NCI-H2227 treated with DMSO at 0.1 percent for 48 hours (cell line): ENCODE measurements at regions not wholly inside any gene's neighbourhood (a gene's known extent, or its start where the extent isn't known, plus 50 kb on each side); places are given as distances from the start of the nearest gene placed in this dataset.
"Not testable (repeated sequence)": the region's sequence is repeated elsewhere in the genome, so short reads cannot be mapped to it uniquely, and the experiment has no call there.

Experiments used
- DNase-seq: peaks from one replicate; lab custom pipeline; 2025; lab: John Stamatoyannopoulos, UW

DNA sequence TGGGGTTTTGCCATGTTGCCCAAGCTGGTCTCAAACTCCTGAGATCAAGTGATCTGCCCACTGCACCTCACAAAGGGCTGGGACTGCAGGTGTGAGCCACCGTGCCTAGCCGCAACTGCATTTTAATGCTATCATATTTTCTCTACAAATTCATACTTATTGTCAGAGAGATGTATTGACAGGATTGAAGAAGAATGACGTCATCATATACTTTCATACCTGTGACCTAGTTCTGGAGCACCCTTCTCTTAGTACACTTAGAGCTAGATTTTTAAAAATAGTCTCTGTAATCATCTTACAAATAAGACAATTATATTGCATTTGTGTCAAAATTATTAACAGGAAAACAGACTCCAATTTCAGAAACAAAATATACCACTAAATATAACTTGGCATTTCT is 242.8 kb upstream of the PDZRN3 start:
- DNase-seq = no peak

DNA sequence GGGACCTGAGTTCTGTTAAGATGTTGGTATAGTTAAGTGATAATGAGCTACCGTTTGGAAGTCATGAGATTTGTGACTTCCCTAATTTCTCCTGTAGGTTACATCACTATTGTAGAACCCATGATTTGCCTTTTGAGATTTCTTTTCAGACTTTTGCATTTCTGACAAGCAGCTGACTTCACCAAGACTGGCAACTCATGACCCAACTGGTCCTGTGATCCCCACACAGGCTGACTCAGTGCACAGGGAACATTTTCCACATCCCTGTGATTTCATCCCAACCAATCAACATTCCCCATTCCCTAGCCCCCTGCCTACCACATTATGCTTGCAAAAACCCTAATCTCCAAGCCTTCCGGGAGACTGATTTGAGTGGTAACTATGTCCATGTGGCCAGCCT is 242.1 kb upstream of the PDZRN3 start:
- DNase-seq = no peak

DNA sequence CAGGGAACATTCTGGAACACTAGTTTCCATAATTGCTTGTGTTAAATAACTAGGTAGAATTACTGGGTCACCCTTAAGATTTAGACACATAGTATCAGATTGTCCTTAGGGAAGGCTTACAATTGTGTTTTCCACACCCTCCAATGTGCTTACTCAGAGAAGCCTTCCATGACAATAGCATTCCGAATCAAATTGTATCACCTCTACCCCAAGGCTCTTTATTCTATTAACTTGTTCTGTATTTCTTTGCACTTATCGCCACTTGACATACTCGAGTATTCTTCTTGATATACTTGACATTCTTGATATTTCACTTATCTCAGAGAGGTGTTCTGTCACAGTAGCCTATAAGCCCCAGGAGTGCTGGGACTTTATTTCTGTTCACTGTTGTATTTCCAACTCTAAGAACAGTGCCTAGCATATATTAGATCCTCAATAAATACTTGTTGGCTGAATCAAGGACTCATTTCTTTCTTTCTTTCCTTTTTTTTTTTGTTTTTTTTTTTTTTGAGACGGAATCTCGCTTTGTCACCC is 238.9 kb upstream of the PDZRN3 start:
- DNase-seq = no peak

DNA sequence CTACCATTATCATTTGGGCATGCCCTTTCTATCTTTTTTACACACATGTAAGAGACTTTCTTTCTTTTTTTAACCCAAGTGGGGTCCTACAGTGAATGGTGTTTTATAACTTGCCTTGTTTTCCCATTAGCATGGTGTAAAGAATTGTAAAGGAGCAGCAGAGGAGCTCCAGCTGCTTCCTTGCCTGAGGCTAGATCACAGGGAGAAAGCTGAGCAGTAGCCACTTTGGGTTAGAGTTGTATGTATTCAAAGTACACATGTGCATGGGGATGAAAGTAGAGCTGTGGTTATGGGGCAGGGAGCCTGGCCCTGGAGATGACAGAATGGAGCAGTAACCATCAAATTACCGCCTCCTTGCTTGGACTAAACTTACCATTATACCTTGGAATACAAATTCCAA is 231.1 kb upstream of the PDZRN3 start:
- no peak for DNase-seq

DNA sequence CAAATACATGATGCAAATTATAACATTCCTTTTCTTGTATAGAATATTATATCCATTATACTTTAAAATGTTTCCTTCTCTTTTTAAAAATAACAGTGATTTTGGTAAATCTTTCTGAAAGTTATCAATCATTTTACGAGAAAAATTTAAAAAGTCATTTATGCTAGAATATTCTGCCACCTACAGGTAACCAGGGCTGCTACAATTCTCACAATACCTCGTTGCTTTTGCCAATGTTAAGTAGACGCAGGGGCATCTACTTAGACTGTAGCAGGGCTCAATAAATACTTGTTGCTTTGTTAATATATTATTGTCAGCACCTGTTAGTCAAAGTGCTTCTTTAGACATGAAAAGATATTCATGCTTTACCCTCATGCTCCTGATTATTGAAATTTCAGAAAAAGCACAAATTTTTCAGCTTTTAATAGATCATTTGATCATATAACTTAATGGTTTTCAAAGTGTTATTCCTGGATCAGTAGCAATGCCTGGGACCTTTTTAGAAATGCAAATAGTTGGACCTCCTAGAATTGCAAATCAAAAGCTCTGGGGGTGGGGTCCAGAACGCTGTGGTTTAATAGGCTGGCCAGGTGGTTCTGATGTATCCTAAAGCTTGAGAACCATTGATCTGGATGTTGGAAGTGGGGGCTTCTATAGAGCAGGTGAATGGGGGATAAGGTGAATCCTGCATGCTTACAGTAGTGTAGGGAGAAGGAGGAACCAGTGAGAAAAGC is 223.6 kb upstream of the PDZRN3 start:
- DNase-seq = peak; percentile 7

DNA sequence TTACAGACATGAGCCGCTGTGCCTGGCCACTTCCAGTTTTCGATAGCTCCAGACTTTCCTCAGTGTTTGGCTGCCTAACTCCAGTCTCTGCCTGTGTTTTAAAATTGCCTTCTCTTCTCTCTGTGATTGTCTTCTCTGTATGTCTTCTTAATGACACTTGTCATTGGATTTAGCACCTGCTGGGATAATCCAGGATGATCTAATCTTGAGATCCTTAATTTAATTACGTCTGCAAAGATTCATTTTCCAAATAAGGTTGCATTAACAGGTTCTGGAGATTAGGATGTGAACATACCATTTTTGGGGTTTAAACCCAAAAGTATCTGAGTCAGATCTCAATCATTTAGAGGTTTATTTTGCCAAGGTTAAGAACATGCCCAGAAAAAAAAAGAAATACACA is 222.2 kb upstream of the PDZRN3 start:
- DNase-seq = no peak

DNA sequence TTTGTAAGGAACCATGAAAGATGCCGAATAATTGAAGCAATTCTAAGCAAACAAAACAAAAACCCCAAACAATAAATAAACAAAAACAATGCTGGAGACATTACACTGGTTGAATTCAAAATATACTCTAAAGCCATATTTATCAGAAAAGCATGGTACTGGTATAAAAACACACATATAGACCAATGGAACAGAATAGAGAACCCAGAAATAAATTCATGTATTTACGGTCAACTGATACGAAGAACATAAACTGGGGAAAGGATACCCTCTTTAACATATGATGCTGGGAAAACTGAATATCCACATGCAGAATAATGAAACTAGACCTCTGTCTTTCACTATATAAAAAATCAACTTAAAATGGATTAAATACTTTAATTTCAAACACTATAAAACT is 214.3 kb upstream of the PDZRN3 start:
- no peak for DNase-seq

DNA sequence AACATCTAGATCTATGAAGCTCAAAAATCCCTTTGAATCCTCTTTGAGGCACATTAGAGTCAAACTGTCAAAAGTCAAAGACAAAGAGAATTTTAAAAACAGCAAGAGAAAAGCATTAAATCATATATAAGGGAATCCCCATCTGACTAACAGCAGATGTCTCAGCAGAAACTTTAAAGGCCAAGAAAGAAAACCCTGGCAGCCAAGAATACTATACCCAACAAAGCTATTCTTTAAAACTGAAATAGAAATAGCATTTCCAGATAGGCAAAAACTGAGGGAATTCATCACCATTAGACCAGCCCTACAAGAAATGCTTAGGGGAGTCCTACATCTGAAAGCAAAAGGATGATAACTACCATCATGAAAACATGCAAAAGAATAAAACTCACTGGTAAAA is 211.2 kb upstream of the PDZRN3 start:
- DNase-seq = no peak

DNA sequence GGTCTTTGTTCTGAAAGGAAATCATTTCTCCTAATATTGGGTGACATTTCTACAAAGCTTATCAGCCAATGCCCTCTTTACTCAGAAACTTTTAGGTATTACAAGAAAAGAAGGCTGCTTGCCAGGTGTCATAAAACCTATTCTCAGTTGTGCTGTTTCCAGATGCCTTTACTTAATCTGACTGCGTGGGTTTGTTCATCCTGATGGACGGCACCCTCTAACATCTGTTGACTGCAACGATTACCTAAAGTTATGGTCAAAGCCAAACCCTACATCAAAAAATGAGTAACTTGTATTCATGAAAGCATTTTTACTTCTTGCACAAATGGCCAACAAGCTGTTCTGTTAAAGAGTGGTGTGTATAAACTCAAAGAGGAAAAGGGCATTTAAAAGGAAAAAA is 207.7 kb upstream of the PDZRN3 start:
- no peak for DNase-seq

DNA sequence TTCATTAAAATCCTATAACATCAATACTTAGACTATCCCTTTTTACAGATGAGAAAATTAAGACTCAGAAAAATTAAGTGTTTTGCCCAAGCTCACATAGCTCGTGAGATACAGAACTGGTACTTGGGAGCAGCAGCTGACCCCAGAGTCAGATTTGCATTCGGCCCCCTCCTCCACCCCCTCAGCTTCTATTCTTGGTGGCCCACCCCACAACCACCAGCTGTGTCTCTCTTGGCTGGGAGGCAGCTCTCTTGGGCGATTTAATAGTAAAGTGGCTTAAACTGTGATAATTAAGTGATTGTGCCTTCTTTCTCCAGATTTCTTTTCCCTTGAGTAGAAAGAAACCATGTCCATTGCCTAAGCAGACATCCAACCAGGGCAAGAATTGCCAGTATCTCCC is 203.6 kb upstream of the PDZRN3 start:
- no peak for DNase-seq

DNA sequence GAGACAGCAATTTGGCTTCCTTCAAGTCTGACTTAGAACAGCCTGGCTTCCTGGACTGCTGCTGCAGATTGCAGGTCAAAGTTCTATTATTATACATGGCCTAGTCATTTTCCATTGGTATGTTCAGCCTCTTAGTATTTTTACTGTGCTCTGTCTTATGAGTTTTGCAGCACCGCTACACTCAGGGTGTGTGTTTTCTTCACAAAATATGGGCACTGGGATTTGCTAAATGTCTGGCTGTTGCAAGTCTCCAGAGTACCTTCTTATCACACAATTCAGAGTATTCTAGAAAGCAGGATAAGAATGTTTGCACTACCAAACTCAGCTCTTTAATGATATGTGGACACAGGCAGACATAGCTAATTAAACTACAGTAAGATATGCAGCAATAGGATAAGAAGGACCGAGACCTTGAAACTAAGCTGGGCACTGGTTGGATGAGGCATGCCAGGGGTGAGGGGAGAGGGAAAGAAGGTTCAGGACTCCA is 203.0 kb upstream of the PDZRN3 start:
- no peak for DNase-seq

DNA sequence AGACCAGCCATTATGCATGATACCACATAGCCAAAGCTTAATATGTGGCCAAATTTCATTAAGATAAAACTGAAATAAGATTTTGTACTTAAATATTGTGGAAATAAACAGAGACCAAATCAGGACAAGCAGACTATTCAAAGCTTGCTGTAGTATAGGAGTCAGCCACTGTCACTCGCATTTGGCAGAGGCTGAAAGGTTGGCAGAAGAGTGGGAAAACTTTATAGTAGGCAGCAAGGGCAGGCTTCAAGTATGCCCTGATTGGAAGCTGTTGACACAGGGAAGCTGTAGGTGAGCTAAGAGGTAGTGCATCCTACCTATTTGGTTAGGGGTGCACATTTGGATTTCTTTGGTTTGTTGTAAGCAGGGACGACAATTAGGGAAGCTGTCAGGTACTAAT is 202.5 kb upstream of the PDZRN3 start:
- no peak for DNase-seq

DNA sequence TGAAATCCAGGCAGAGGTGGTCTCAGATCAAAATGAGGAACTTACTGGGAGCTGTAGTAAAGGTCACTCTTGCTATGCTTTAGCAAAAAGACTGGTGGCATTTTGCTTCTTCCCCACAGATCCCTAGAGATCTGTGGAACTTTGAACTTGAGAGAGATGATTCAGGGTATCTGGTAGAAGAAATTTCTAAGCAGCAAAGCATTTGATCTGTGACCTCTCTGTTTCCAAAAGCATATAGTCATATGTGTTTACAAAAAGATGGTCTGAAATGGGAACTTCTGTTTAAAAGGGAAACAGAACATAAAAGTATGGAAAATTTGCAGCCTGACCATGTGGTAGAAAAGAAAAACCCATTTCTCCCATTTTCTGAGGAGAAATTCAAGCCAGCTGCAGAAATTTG is 196.2 kb upstream of the PDZRN3 start:
- DNase-seq = not testable (repeated sequence)

DNA sequence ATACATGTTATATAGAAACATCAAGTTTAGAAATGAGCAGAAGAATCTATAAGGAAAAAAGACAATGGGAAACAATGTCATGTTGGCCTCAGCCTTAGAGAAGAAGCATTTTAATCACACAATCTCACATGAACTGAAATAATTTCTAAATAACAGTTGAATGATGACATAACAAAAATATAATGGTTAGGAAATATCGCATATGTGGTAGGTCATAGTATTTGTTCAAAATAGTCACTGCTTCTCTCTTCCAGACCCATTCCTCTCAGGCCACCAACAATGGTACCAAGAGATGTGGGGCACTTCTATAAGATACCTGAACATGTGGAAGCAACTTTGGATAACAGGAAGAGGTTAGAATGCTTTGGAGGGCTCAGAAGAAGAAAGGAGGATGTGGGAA is 195.7 kb upstream of the PDZRN3 start:
- DNase-seq = no peak

DNA sequence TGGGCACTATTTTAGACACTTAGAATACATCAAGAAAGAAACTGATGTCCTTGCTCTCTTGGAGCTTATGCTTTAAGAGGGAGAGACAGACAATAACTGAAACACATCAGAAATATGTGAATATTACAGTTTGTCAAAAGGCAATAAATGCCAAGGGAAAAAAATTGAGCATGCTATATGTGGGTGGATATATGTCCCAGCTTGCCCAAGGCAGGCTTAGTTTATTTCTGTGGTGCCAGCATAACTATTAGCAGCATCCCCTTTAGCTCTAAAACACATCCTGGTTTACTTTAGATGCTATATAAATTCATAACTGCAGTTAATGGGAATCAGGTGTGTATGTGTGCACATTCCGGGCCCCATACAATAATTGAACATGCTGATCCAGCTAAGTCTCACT is 191.2 kb upstream of the PDZRN3 start:
- DNase-seq = no peak

DNA sequence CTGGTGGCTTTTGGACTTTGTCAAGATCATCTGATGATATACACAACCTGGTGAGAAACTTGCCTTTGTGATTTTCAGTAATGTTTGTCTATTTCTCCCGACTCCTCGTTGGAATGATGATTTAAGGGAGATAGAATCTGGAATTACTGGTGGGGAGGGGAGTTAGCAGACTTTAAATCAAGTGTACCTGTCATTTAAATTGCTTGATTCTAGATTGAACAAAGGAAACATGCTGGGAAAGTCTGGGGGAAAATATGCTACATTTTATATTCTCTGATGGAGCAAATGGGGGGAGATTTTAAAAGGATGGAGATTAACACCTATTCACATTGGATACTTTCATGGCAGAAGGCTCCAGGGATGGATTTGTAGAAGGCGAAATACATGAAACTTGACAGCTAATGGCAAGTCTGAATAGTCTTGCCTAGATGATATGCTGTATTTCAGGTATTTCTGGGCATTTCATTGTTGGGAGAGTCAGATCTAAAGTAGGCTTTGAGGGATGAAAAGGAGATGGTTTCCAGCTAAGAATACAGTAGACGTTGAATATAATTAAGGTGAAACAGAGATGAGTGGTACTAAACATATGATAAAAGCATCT is 189.1 kb upstream of the PDZRN3 start:
- peak; percentile 77 for DNase-seq

DNA sequence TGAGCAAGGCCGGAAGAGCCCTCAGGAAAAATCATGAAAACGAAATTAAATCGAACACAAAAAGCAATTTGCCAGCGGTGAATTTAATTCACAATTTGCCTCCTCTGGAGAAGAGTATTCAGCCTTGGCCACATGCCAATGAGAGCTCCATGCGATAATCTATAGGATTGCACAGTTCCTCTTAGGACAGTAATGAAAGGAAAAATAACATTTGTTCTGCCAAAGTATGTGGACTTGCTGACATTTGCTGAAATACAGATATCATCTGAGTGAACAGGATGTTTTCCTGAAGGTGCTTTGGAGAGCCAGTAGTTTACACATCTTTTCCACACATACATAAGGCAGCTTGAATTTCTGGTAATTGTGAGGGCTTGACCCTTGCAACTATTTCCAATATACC is 188.6 kb upstream of the PDZRN3 start:
- no peak for DNase-seq

DNA sequence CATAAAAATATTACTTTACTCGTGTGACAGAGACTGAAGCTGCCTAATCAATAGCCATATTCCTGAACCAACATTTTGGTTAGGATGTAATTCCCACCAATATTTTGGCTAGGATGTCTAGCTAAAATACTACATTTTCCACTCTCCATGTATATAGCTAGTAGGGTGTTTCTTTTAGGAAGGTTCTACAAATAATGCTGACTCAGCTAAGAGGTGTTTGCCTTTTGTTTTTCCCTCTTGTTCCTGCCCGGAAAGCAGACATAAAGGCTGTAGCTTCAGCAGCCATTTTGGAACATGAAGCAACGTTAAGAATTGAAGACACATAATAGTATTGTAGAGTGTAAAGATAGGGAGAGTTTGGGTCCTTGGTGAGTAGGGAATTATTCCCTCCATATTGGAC is 187.3 kb upstream of the PDZRN3 start:
- DNase-seq = no peak

DNA sequence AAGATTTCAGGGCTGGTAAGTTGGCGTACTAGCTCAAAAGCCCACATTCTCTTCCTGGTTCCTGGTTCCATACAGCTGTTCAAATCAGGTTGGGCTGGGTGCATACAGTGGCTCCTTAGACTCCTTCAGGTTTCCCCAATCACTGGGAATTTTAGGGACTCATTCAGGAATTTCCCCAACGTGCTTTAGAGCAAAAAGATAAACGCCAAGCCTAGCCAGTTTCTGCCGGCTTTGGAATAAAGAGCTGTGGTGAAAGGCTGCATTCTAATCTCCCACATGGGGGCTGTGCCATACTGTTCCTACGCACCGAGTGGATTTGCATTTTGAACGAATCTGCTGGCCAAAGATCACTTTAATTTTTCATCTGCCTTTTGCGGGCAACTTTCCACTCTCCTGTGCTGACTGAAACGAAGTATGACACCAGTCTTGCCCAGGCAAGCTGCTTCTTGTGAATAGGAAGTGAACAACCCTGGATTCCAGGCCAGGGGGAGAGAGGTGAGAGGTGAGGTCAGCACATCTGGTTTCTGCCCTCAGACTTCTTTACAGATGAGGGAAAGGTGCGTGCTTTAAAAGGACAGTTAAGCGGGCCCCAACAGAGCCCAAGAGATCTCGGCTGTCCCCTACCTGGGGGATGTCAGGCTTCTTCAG is 184.2 kb upstream of the PDZRN3 start:
- no peak for DNase-seq

DNA sequence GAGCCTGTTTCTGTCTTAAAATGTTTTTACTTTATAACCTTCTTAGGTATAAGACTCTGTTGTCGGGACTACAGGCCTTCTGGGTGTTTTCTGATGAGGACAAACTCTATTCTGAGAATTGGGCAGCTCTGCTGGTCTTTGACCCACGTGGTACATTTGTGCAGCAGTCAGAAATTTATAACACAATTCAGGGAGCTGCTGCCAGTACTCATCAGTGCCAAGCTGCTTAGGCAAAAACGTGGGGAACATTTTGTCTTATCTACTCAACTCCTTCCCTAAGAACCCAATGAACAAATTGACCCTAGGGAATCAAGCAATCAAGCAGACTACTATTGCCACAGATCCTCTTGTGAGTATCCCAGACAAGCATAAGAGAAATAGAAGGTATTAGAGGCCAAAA is 180.7 kb upstream of the PDZRN3 start:
- DNase-seq = no peak

DNA sequence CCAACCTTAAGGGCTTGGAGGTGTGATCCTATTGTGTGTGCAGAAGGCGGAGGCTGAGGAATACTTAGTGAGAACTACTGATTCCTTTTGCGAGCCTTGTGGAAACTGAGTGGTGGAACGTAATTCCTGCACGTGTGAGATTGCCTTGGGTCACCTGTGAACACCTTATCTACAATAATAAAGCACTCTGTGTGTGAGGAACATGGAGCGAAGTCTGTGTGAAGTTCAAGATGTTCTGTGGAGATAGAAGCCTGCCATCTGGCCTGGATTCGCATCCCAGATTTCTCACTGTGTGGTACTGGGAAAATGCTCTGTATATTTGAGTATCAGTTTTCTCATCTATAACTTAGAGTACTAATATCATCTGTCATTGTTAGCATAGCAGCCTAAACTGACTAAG is 179.5 kb upstream of the PDZRN3 start:
- DNase-seq = no peak

DNA sequence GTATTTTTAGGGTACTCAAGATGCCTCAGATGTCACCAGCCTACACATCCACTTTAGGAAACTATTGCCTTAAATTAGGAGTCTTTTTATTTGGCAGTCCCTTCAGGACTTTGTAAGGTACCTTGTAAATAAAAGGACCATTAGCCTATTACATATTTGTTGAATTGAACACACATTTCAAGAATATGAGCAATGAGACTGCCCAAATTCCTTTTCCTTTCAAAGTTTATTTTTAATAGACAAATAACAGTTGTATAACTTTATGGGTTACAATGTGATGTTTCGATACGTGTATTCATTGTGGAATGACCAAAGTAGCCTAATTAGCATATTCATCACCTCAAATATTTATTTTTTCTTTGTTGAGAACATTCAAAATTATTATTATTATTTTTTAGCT is 176.7 kb upstream of the PDZRN3 start:
- DNase-seq = no peak

DNA sequence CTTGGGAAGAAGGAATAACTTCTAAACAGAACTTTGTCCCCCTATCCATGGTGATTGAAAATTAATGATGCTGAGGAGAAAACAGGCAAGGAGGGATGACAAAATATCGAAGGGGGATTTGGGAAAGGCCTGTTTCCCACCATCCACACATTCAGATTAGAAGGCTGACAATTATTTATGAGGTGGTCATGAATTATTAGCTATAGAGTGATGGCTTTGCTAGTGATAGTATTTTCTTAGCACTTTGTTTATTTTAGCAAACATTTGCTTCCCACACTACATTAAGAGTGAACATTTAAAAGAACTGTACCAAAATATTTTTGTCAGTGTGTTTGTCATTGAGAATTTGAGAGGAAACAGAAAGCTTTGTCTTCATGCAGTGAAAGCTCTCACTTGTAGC is 172.6 kb upstream of the PDZRN3 start:
- no peak for DNase-seq
